ENCODE measurements at regions not wholly inside any gene's neighbourhood (a gene's known extent, or its start where the extent isn't known, plus 50 kb on each side); places are given as distances from the start of the nearest gene placed in this dataset.

GRCh38 chr6:15715060-15715459 lies 52.2 kb upstream of the DTNBP1 start:
- no peak for DNase-seq

DNA sequence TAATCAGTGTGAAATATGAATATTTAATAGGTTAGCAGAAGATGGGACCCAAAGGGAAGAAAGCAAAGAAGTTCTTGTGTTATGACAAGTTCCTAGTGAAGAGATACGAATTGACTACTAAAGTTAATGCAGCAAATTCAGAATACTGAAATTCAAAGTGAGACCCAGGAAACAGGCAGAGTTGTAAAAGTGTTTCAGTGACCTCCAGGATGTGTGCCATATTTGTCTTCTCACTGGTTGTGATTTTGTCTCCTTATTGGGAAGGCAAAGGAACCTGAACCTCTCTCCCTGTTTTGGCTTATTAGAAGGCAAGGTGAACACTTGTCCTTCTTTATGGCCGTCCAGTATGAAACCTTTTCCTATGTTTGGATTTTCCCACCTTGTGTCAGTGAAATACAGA lies 51.8 kb upstream of the DTNBP1 start:
- no peak for DNase-seq

GRCh38 chr6:15713325-15713724 lies 50.5 kb upstream of the DTNBP1 start:
- no peak for DNase-seq

GRCh38 chr6:15712797-15713196 lies 50.0 kb upstream of the DTNBP1 start:
- no peak for DNase-seq
